GM13977 (cell line): ENCODE measurements at regions not wholly inside any gene's neighbourhood (a gene's known extent, or its start where the extent isn't known, plus 50 kb on each side); places are given as distances from the start of the nearest gene placed in this dataset.

Experiments used
- DNase-seq: peaks from one replicate; pipeline ENCODE4 v3.0.0; 2012; ENCODE audit warnings: low spot score
- CTCF ChIP-seq: IDR thresholded peaks from 2 replicates; pipeline ENCODE4 v1.5.1; 2012; ENCODE audit warnings: mild to moderate bottlenecking, control low read depth; ENCODE audit not compliant: insufficient read depth; ENCODE audit errors: extremely low read depth, missing control alignments
- in situ Hi-C: fragments of 300-500 bp; cut with MboI; formaldehyde crosslinking; loops from one replicate; pipeline ENCODE4 v1.12.0; 2022; ENCODE audit warnings: low sequenced_read_pairs, low pct_unique_long_range_greater_than_20kb, mixed read lengths, inconsistent platforms; ENCODE audit not compliant: unreplicated experiment

GRCh38 chr5:15320871-15321270, 179.1 kb upstream of the FBXL7 start:
- no peak for TF ChIP-seq CTCF
- DNase-seq, result no peak
- in situ Hi-C loops, result no loop called here

- in situ Hi-C loops, result no loop called here
- DNase-seq, result no peak
- no peak for TF ChIP-seq CTCF
Observed at GRCh38 chr5:15304914-15305834, 194.8 kb upstream of the FBXL7 start.

GRCh38 chr5:15304066-15304731, 195.8 kb upstream of the FBXL7 start:
- in situ Hi-C loops, result no loop called here
- no peak for DNase-seq
- no peak for TF ChIP-seq CTCF

GRCh38 chr5:15300141-15300540, 199.8 kb upstream of the FBXL7 start:
- DNase-seq, result no peak

GRCh38 chr5:15290953-15291352, 209.0 kb upstream of the FBXL7 start:
- in situ Hi-C loops, result no loop called here

More at GRCh38 chr5:15300141-15300540, 199.8 kb upstream of the FBXL7 start:
- in situ Hi-C loops, result no loop called here
- no peak for TF ChIP-seq CTCF

GRCh38 chr5:15286650-15287049, 213.3 kb upstream of the FBXL7 start:
- no peak for TF ChIP-seq CTCF
- DNase-seq, result no peak

More at GRCh38 chr5:15290953-15291352, 209.0 kb upstream of the FBXL7 start:
- no peak for DNase-seq
- TF ChIP-seq CTCF, result no peak

More at GRCh38 chr5:15286650-15287049, 213.3 kb upstream of the FBXL7 start:
- in situ Hi-C loops, result no loop called here
